Heart right ventricle (tissue), 16 donors: ENCODE measurements at regions not wholly inside any gene's neighbourhood (a gene's known extent, or its start where the extent isn't known, plus 50 kb on each side); places are given as distances from the start of the nearest gene placed in this dataset.

Experiments used
- ATAC-seq, 8 donors: fragments of 200-7000 bp; cut with Tn5 transposase; one replicate each; pipeline ENCODE4 v1.9.1; 2020; ENCODE audit warnings: mild to moderate bottlenecking in 8 of 8, moderate library complexity in 8 of 8, moderate number of reproducible peaks in 1 of 8
- DNase-seq, 2 donors: peaks; one replicate each; pipeline ENCODE4 v3.0.0-alpha.2; 2020
- H3K27ac ChIP-seq, 10 donors: fragments of 200-600 bp; sonication (generic) in 2 of 10; one replicate each; pipeline versions ENCODE4 v1.5.0 to v1.8.0; 2020 to 2022; ENCODE audit warnings: mild to moderate bottlenecking in 3 of 10
- H3K27me3 ChIP-seq, 7 donors: fragments of 200-600 bp; one replicate each; pipeline ENCODE4 v1.8.0; 2021 to 2022; ENCODE audit warnings: mild to moderate bottlenecking in 2 of 7
- H3K36me3 ChIP-seq, 9 donors: fragments of 200-600 bp; sonication (generic) in 1 of 9; one replicate each; pipeline versions ENCODE4 v1.5.0 to v1.8.0; 2020 to 2022; ENCODE audit warnings: mild to moderate bottlenecking in 2 of 9
- H3K4me1 ChIP-seq, 9 donors: fragments of 200-600 bp; sonication (generic) in 1 of 9; one replicate each; pipeline versions ENCODE4 v1.5.0 to v1.8.0; 2020 to 2022; ENCODE audit warnings: mild to moderate bottlenecking in 4 of 9
- H3K4me3 ChIP-seq, 10 donors: fragments of 200-600 bp; sonication (generic) in 2 of 10; one replicate each; pipeline versions ENCODE4 v1.5.0 to v1.8.0; 2020 to 2022; ENCODE audit warnings: mild to moderate bottlenecking in 7 of 10, moderate library complexity in 2 of 10
- H3K9me3 ChIP-seq, 11 donors: fragments of 200-600 bp in 10 of 11; sonication (generic) in 2 of 11; one replicate each; pipeline versions ENCODE4 v1.5.0 to v1.8.0; 2013 to 2022; ENCODE audit warnings: mild to moderate bottlenecking in 2 of 11, control low read depth in 1 of 11, moderate library complexity in 1 of 11
- WGBS, 2 donors: extraction: QIAGEN DNeasy Blood & Tissue Kit; methylation state at CpG; one replicate each; pipeline ENCODE4 v1.1.7; 2013; ENCODE audit warnings: inconsistent platforms in 1 of 2; 5-methylcytosine and 5-hydroxymethylcytosine counted together
- intact Hi-C, 10 donors: fragments of 100-400 bp; cut with DNase I; formaldehyde crosslinking; loops; one replicate each; pipeline versions ENCODE4 v1.11.1 to v1.14.2; 2022
- TF ChIP-seq, protein P1 (sequence below), 9 donors: fragments of 200-600 bp; sonication (generic) in 2 of 9; IDR thresholded peaks; one replicate each; pipeline versions ENCODE4 v1.5.0 to v1.8.0; 2021 to 2022; ENCODE audit warnings: antibody characterized with exemption in 9 of 9, mild to moderate bottlenecking in 5 of 9, moderate library complexity in 1 of 9
- donor health status: Arrhythmogenic right ventricular cardiomyopathy.
- donor health status: ischemic (EF 13 %, LVEDD 7.1; RV severe dilation, severe dysfunction).
- donor health status: healthy with polysubstance abuse.
- donor health status: DM: no; HTN: yes; CAD: no.
- donor health status: DM: no; HTN: no; CAD: no.
- donor health status: ischemic (EF 25% LVEDD 6.9; RV normal size, moderate dysfunction).
- donor health status: ischemic (EF 25% LVEDD 5.7; RV mildly dilated, moderate dysfunction).
- donor health status: healthy.
- donor health status: DM: yes; HTN: yes; CAD: no.
- donor health status: Ischemic cardiomyopathy.
- donor health status: ischemic (EF 35%, LVEDD 5.7; RV mildly dilated, moderate dysfunction).
- donor health status: nonischemic (EF 11% LVEDD 7.7; RV severe dilation, severe dysfunction).
- donor health status: DM: yes; HTN: yes; CAD: no.
- donor health status: PGD.
- donor health status: ischemic (EF 29% LVEDD 5.4; RV normal size, mild dysfunction).
- donor health status: nonischemic (EF 23%, LVEDD 6.1; RV moderate dilation, normal function).

DNA sequence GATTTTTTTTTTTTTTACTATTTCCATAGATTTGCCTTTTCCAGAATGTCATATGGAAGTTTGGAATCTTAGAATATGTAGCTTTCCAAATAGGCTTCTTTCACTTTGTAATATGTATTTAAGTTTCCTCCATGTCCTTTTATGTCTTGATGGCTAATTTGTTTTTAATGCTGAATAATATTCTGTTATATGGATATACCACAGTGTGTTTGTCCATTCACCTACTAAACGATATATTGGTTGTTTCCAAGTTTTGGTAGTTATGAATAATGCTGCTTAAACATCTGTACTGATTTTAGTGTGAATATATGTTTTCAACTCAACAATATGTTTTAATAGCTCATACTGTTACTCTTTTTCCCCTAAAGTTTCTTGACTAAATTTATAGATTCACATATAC lies 669.8 kb upstream of the PCDH15 start:
- WGBS, 2 donors, result 85 to 90% methylated on average over 1 of the region's 1 CpG
- H3K36me3 ChIP-seq, result no peaks in the 10 kb centered on the region
- ATAC-seq, result no peak
- H3K9me3 ChIP-seq, result no peaks in the 10 kb centered on the region
- intact Hi-C loops, result no loop called here
- no peak overlapping the region for H3K4me3 ChIP-seq
- no peak overlapping the region for H3K27ac ChIP-seq
- TF ChIP-seq, protein P1, sequence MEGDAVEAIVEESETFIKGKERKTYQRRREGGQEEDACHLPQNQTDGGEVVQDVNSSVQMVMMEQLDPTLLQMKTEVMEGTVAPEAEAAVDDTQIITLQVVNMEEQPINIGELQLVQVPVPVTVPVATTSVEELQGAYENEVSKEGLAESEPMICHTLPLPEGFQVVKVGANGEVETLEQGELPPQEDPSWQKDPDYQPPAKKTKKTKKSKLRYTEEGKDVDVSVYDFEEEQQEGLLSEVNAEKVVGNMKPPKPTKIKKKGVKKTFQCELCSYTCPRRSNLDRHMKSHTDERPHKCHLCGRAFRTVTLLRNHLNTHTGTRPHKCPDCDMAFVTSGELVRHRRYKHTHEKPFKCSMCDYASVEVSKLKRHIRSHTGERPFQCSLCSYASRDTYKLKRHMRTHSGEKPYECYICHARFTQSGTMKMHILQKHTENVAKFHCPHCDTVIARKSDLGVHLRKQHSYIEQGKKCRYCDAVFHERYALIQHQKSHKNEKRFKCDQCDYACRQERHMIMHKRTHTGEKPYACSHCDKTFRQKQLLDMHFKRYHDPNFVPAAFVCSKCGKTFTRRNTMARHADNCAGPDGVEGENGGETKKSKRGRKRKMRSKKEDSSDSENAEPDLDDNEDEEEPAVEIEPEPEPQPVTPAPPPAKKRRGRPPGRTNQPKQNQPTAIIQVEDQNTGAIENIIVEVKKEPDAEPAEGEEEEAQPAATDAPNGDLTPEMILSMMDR (IDR thresholded peaks at IDR 0.05), result no peak
- no peaks in the 10 kb centered on the region for H3K27me3 ChIP-seq
- H3K4me1 ChIP-seq, result peaks cover 0 to 19% (median 0%) of the 10 kb centered on the region in 9 donors
- DNase-seq, result no peak

DNA sequence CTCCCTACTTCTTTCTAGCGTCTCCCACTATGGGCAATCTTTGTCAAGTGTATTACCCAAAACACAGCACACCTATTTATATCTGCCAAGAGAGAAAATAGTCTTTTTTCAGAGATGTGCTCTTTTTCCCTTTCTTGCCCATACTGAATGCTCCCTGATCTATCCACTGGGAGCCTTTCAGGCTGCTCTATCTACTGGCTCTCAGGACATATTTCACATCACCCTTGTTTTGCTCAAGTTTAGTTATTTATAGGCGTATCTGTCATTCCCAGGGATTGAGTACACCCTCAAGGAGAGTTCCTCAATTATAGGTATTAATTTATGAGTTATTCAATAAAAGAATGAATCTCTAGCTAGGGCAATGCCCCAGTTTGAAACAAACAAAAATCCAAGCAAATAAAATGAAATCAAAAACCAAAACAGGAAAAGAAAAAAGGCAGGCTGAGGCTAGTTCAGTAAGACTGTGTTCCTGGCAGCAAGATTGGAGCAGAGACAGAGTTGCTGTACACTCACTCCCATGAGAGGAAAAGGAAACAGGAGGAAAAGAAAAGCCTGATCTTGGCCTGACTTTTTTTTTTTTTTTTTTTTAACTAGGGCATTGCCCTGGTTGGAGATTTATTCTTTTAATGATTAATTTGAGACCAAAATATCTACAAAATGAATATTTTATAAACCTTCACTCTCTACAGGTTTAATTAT lies 665.9 kb upstream of the PCDH15 start:
- H3K4me3 ChIP-seq, result peak overlapping the region in 3 of 10 donors; percentile 6 to 27 (median 21)
- no peaks in the 10 kb centered on the region for H3K27me3 ChIP-seq
- no peaks in the 10 kb centered on the region for H3K9me3 ChIP-seq
- H3K36me3 ChIP-seq, result no peaks in the 10 kb centered on the region
- H3K27ac ChIP-seq, result peak overlapping the region in 9 of 10 donors; percentile 5 to 54 (median 35)
- H3K4me1 ChIP-seq, result peaks cover 0 to 19% (median 0%) of the 10 kb centered on the region in 9 donors
- ATAC-seq (peak in 7 of 8 donors; percentile 51 to 92 (median 83)), DNase-seq (peak in 1 of 2 donors; percentile 24)
- 35 to 49% methylated on average over 2 of the region's 2 CpGs for WGBS, 2 donors
- TF ChIP-seq, protein P1 (IDR thresholded peaks at IDR 0.05), result no peak
- intact Hi-C loops, result no loop called here

- intact Hi-C loops, result loop anchor here in 1 of 10 donors (5.0 kb wide), 1 partner anchor 698 kb away; no protein-coding TSS in a partner anchor
- no peaks in the 10 kb centered on the region for H3K9me3 ChIP-seq
- no peaks in the 10 kb centered on the region for H3K27me3 ChIP-seq
- peaks cover 0 to 19% (median 0%) of the 10 kb centered on the region in 9 donors for H3K4me1 ChIP-seq
- H3K36me3 ChIP-seq, result no peaks in the 10 kb centered on the region
- TF ChIP-seq, protein P1 (IDR thresholded peaks at IDR 0.05), result no peak
- 88 to 89% methylated on average over 4 of the region's 4 CpGs for WGBS, 2 donors
- DNase-seq (no peak), ATAC-seq (no peak)
- H3K27ac ChIP-seq, result no peak overlapping the region
- no peak overlapping the region for H3K4me3 ChIP-seq
Measured at GRCh38 chr10:55464083-55464482, 663.1 kb upstream of the PCDH15 start.

DNA sequence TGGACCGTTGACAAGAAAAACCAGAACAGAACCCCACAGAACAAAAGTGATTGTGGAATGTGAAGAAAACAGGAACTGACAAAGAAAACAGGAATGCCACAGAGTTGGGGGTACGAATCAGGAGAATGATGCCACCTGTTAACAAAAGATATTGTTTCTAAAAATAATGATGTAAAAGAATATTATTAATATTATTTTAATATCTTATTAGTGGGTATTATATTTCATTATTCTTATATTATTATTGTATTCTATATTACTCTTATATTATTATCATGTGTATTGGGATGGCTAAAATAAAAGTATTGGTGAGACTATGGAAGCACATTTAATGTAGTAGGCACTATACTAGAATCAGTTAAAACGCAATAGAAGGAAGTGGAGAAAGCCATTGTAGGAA lies 659.0 kb upstream of the PCDH15 start:
- no peak overlapping the region for H3K4me3 ChIP-seq
- 79 to 89% methylated on average over 3 of the region's 3 CpGs for WGBS, 2 donors
- intact Hi-C loops, result loop anchor here in 1 of 10 donors (5.0 kb wide), 1 partner anchor 702 kb away; no protein-coding TSS in a partner anchor
- TF ChIP-seq, protein P1 (IDR thresholded peaks at IDR 0.05), result no peak
- H3K9me3 ChIP-seq, result no peaks in the 10 kb centered on the region
- no peak for ATAC-seq
- H3K4me1 ChIP-seq, result no peaks in the 10 kb centered on the region
- no peaks in the 10 kb centered on the region for H3K27me3 ChIP-seq
- H3K27ac ChIP-seq, result no peak overlapping the region
- H3K36me3 ChIP-seq, result no peaks in the 10 kb centered on the region
- DNase-seq, result no peak
